ENCODE measurements at regions not wholly inside any gene's neighbourhood (a gene's known extent, or its start where the extent isn't known, plus 50 kb on each side); places are given as distances from the start of the nearest gene placed in this dataset.

GRCh38 chr3:73222126-73222525, 160.7 kb downstream of the EBLN2 start:
- no peak for TF ChIP-seq CTCF (IDR thresholded peaks at IDR 0.05)
- no peak for TF ChIP-seq POLR2A (IDR thresholded peaks at IDR 0.05)

Measured in right lobe of liver (tissue), 4 donors.